GM12878 (cell line): ENCODE measurements at regions not wholly inside any gene's neighbourhood (a gene's known extent, or its start where the extent isn't known, plus 50 kb on each side); places are given as distances from the start of the nearest gene placed in this dataset.

Experiments
- BRCA1 ChIP-seq: IDR thresholded peaks from 2 replicates; pipeline ENCODE4 v1.6.1; 2011; ENCODE audit warnings: low read depth, low read length, improper control_type of control experiment
- CTCF ChIP-seq, 3 experiments: IDR thresholded peaks in 2 of 3; conservative IDR thresholded peaks in 1 of 3; 2 replicates each; pipeline ENCODE4 v1.5.1; 2011; ENCODE audit warnings: low read depth in 3 of 3, low read length in 3 of 3, mild to moderate bottlenecking in 3 of 3, control low read depth in 2 of 3, moderate library complexity in 2 of 3, inconsistent platforms in 1 of 3, mixed read lengths in 1 of 3; ENCODE audit not compliant: control insufficient read depth in 2 of 3, insufficient read depth in 1 of 3; ENCODE audit errors: extremely low read depth in 1 of 3
- EGR1 ChIP-seq, 2 experiments: IDR thresholded peaks; 1 replicate in 1 of 2; 2 replicates in 1 of 2; pipeline ENCODE4 v1.6.1; 2011 to 2012; ENCODE audit warnings: low read depth in 2 of 2, low read length in 2 of 2, borderline replicate concordance in 1 of 2, mild to moderate bottlenecking in 1 of 2, moderate library complexity in 1 of 2
- ELK1 ChIP-seq: IDR thresholded peaks from 2 replicates; pipeline ENCODE4 v1.6.1; 2012; ENCODE audit warnings: low read depth, low read length, improper control_type of control experiment
- TCF7 ChIP-seq: IDR thresholded peaks from 2 replicates; pipeline ENCODE4 v1.6.1; 2014; ENCODE audit warnings: antibody characterized with exemption, borderline replicate concordance
- ZNF24 ChIP-seq: fragments of 450-650 bp; IDR thresholded peaks from 2 replicates; pipeline ENCODE4 v1.6.1; 2017; ENCODE audit warnings: antibody characterized with exemption, mild to moderate bottlenecking
- ZZZ3 ChIP-seq: IDR thresholded peaks from 2 replicates; pipeline ENCODE4 v1.6.1; 2011; ENCODE audit warnings: low read depth; ENCODE audit not compliant: control insufficient read depth, insufficient read length

- no peak for TF ChIP-seq CTCF (IDR thresholded peaks at IDR 0.05 in 2 of 3, conservative IDR thresholded peaks at IDR 0.05 in 1 of 3; ENCODE audit: control insufficient read depth in 2 of 3, extremely low read depth in 1 of 3, insufficient read depth in 1 of 3, low read depth in 3 of 3, low read length in 3 of 3)
- no peak for TF ChIP-seq ZZZ3
- TF ChIP-seq BRCA1 = no peak
- TF ChIP-seq ZNF24 = no peak
- TF ChIP-seq ELK1 = no peak
- no peak for TF ChIP-seq TCF7
- no peak for TF ChIP-seq EGR1 (IDR thresholded peaks at IDR 0.05; ENCODE audit: borderline replicate concordance in 1 of 2, low read depth in 2 of 2, low read length in 2 of 2)
Observed at GRCh38 chr14:56703947-56704346, 106.3 kb downstream of the OTX2 start.
